GM18498 (cell line): ENCODE measurements at regions not wholly inside any gene's neighbourhood (a gene's known extent, or its start where the extent isn't known, plus 50 kb on each side); places are given as distances from the start of the nearest gene placed in this dataset.
"Not testable (repeated sequence)": the region's sequence is repeated elsewhere in the genome, so short reads cannot be mapped to it uniquely, and the experiment has no call there.

ENCODE experiments used
- ATAC-seq: cut with Tn5 transposase; IDR thresholded peaks from one replicate; pipeline ENCODE4 v1.9.1; 2021; ENCODE audit warnings: mild to moderate bottlenecking, moderate library complexity; ENCODE audit not compliant: unreplicated experiment

- no peak for ATAC-seq
Observed at GRCh38 chr3:74978684-74979083, 364.2 kb upstream of the CNTN3 start.

- not testable (repeated sequence) for ATAC-seq
Observed at GRCh38 chr3:74985028-74985904, 370.8 kb upstream of the CNTN3 start.

- no peak for ATAC-seq
Observed at GRCh38 chr3:74988095-74988494, 373.6 kb upstream of the CNTN3 start.

GRCh38 chr3:74992898-74993297 lies 378.4 kb upstream of the CNTN3 start:
- no peak for ATAC-seq

- no peak for ATAC-seq
Observed at GRCh38 chr3:75001330-75001729, 386.9 kb upstream of the CNTN3 start.

GRCh38 chr3:75012791-75013331 lies 398.4 kb upstream of the CNTN3 start:
- no peak for ATAC-seq

- no peak for ATAC-seq
Observed at GRCh38 chr3:75014008-75014407, 399.5 kb upstream of the CNTN3 start.

GRCh38 chr3:75015280-75015679 lies 400.8 kb upstream of the CNTN3 start:
- ATAC-seq, result no peak

- no peak for ATAC-seq
Observed at GRCh38 chr3:75035146-75035545, 420.7 kb upstream of the CNTN3 start.

GRCh38 chr3:75042941-75043340 lies 428.5 kb upstream of the CNTN3 start:
- ATAC-seq, result no peak

- no peak for ATAC-seq
Observed at GRCh38 chr3:75048650-75049049, 434.2 kb upstream of the CNTN3 start.

GRCh38 chr3:75049533-75049932 lies 435.1 kb upstream of the CNTN3 start:
- no peak for ATAC-seq

GRCh38 chr3:75059120-75059519 lies 444.7 kb upstream of the CNTN3 start:
- ATAC-seq, result no peak

GRCh38 chr3:75061806-75062205 lies 447.3 kb upstream of the CNTN3 start:
- ATAC-seq, result no peak

- no peak for ATAC-seq
Observed at GRCh38 chr3:75075158-75075557, 460.7 kb upstream of the CNTN3 start.

GRCh38 chr3:75076481-75076880 lies 462.0 kb upstream of the CNTN3 start:
- no peak for ATAC-seq

- no peak for ATAC-seq
Observed at GRCh38 chr3:75078290-75078689, 463.8 kb upstream of the CNTN3 start.

- no peak for ATAC-seq
Observed at GRCh38 chr3:75082845-75083244, 468.4 kb upstream of the CNTN3 start.

- no peak for ATAC-seq
Observed at GRCh38 chr3:75089841-75090240, 475.4 kb upstream of the CNTN3 start.

- no peak for ATAC-seq
Observed at GRCh38 chr3:75101329-75102147, 487.1 kb upstream of the CNTN3 start.

GRCh38 chr3:75110741-75111140 lies 496.3 kb upstream of the CNTN3 start:
- no peak for ATAC-seq

GRCh38 chr3:75115695-75116094 lies 501.2 kb upstream of the CNTN3 start:
- no peak for ATAC-seq
